SK-N-MC (cell line): ENCODE measurements at regions not wholly inside any gene's neighbourhood (a gene's known extent, or its start where the extent isn't known, plus 50 kb on each side); places are given as distances from the start of the nearest gene placed in this dataset.
"Not testable (repeated sequence)": the region's sequence is repeated elsewhere in the genome, so short reads cannot be mapped to it uniquely, and the experiment has no call there.

Source experiments
- DNase-seq: peaks from one replicate; pipeline ENCODE4 v3.0.0-alpha.2; 2011; ENCODE audit warnings: low read depth, low spot score
- H3K27ac ChIP-seq: fragments of 200-600 bp; sonication (generic); 2 replicates; pipeline ENCODE4 v1.5.1; 2016; ENCODE audit warnings: mixed run types
- H3K36me3 ChIP-seq: fragments of 200-600 bp; sonication (generic); 2 replicates; pipeline ENCODE4 v1.6.1; 2017; ENCODE audit warnings: antibody characterized with exemption, low read length, mixed read lengths; ENCODE audit not compliant: insufficient read depth
- H3K4me3 ChIP-seq: fragments of 200-600 bp; sonication (generic); 2 replicates; pipeline ENCODE4 v1.5.1; 2016
- H3K9ac ChIP-seq: fragments of 200-600 bp; sonication (generic); 2 replicates; pipeline ENCODE4 v1.8.0; 2017; ENCODE audit warnings: mixed run types, mixed read lengths; ENCODE audit not compliant: insufficient read length
- H3K9me3 ChIP-seq: fragments of 200-600 bp; sonication (generic); 2 replicates; pipeline ENCODE4 v1.6.1; 2017; ENCODE audit warnings: low read depth, mild to moderate bottlenecking, antibody characterized with exemption, low read length, moderate library complexity, mixed read lengths
- EZH2 ChIP-seq: fragments of 200-600 bp; sonication (generic); IDR thresholded peaks from one replicate; pipeline ENCODE4 v1.6.1; 2017; ENCODE audit warnings: antibody characterized with exemption
- FOXP2 ChIP-seq: optimal IDR thresholded peaks from 2 replicates; pipeline ENCODE3; 2011; ENCODE audit warnings: mild to moderate bottlenecking, moderate library complexity; ENCODE audit not compliant: insufficient read depth; ENCODE audit errors: extremely low read length, control extremely low read depth
- POLR2AphosphoS5 ChIP-seq: IDR thresholded peaks from 2 replicates; pipeline ENCODE4 v1.6.1; 2012; ENCODE audit warnings: mild to moderate bottlenecking, low read depth, low read length, borderline replicate concordance

DNA sequence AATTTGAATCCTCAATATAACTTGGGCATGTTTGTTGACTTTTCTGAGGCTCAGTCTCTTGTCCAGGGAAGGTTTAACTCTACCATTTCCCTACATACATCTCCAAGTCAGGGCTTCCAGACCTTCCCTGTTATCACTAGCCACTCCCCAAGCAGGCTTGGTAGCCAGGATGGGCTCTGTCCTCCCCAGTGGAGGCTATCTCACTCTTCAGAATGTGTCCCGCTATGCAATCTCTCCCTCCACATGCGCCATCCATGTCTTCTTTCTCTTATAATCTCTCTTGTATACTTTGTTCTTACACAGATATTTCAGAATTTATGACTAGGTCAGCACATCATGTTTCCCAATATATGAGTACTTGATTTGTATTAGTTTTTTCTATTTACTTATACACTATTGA, 310.4 kb downstream of the HGF start:
- no peaks in the 10 kb centered on the region for H3K36me3 ChIP-seq
- no peak for TF ChIP-seq EZH2
- TF ChIP-seq POLR2AphosphoS5, result no peak
- TF ChIP-seq FOXP2, result no peak
- no peaks in the 10 kb centered on the region for H3K9me3 ChIP-seq
- DNase-seq, result no peak
- no peak overlapping the region for H3K27ac ChIP-seq
- H3K4me3 ChIP-seq, result no peak overlapping the region
- H3K9ac ChIP-seq, result no peak overlapping the region

DNA sequence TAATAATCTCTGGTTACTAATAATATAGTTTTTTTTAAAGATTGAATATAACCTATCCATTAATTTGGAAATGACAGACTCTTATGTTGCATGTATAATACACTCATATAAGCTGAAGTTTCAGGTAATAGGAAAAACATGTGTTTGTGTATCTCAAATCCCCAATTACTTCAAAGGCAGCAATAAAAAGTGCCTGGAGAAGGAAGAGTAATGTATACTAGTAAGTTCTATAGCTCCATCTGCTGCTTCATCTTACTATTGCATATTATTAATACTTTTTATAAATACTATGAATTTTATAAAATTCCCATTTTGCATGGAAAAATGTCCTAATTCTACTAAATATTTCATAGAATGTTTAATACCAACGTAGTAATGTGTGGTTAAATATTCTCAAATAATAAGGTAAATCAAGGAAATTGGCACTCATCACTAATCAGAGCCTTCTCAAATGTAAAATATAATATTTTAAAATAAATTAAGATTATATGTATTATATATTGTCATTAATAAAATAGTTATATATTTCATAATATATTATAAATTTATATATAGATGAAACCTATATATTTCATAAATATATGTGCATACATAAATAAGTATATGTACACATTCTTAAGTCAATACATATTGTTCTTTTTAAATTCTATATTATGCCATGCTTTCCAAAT, 311.9 kb downstream of the HGF start:
- Histone ChIP-seq H3K27ac (no peak overlapping the region), H3K9me3 (no peaks in the 10 kb centered on the region), H3K9ac (no peak overlapping the region), H3K4me3 (no peak overlapping the region), H3K36me3 (no peaks in the 10 kb centered on the region)
- TF ChIP-seq EZH2, result no peak
- TF ChIP-seq POLR2AphosphoS5, result no peak
- TF ChIP-seq FOXP2, result no peak
- peak; percentile 63 for DNase-seq

DNA sequence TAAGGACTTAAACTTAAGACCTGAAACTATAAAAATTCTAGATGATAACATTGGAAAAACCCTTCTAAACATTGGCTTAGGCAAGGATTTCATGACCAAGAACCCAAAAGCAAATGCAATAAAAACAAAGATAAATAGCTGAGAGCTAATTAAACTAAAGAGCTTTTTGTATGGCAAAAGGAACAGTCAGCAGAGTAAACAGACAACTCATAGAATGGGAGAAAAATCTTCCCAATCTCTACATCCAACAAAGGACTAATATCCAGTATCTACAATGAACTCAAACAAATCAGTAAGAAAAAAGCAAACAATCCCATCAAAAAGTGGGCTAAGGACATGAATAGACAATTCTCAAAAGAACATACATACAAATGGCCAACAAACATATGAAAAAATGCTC, 316.1 kb downstream of the HGF start:
- DNase-seq, H3K9me3 ChIP-seq, H3K9ac ChIP-seq, H3K36me3 ChIP-seq, H3K27ac ChIP-seq, H3K4me3 ChIP-seq: not testable (repeated sequence)

DNA sequence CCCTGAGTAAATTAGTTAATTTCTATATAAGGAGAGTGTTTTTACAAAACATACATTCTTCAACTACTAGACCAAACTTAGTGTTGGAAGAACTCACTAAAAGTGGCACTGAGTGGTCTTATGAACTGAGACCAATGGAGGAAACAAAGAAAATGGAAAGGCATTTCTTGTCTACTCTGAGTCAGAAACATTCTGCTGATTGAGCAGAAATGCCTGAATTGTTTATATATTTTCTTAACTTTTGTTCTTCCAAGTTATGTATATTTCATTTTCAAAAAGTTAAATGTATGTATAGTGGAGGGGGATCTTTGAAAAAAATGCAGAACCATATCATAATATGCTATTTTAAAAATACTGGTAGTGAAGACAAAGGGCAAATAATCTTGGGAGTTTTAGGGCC, 320.7 kb downstream of the HGF start:
- H3K36me3 ChIP-seq, result no peaks in the 10 kb centered on the region
- TF ChIP-seq FOXP2, result no peak
- TF ChIP-seq POLR2AphosphoS5, result no peak
- no peak for TF ChIP-seq EZH2
- no peak overlapping the region for H3K4me3 ChIP-seq
- H3K27ac ChIP-seq, result no peak overlapping the region
- H3K9me3 ChIP-seq, result peaks cover 7% of the 10 kb centered on the region; the same call in 1 of the 2 replicates
- DNase-seq, result no peak
- H3K9ac ChIP-seq, result no peak overlapping the region

DNA sequence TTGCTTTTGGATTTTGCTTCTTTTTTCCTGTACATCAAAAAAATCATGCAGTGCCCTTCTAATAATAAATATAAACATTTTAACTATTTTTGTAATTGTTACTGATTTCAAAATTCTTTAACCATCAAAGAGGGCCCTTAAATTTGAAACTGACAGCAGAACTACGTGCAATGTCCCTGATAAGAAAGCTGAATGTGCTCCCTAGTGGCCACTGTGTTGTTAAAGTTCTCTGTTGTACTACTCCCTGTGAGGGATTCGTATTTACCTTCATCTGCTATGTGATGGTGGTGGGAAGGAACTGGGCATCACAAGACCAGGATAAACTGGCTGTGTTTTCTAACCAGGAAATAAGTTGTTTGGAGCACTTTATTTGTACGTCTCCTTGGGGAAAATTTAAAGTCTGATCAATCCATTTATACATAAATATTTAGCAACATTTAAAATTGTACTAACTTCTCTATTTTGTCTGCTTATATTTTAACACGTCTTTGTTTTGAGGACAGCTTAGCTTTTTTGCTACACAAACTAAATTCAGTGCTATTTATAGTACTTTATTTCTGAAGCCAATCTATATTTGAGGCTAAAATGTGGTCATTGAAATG, 322.4 kb downstream of the HGF start:
- DNase-seq, result peak; percentile 69
- H3K36me3 ChIP-seq, result no peaks in the 10 kb centered on the region
- no peak overlapping the region for H3K9ac ChIP-seq
- H3K4me3 ChIP-seq, result no peak overlapping the region
- TF ChIP-seq POLR2AphosphoS5, result no peak
- no peak for TF ChIP-seq FOXP2
- no peak for TF ChIP-seq EZH2
- no peak overlapping the region for H3K27ac ChIP-seq
- H3K9me3 ChIP-seq, result peaks cover 7% of the 10 kb centered on the region; the same call in 1 of the 2 replicates

DNA sequence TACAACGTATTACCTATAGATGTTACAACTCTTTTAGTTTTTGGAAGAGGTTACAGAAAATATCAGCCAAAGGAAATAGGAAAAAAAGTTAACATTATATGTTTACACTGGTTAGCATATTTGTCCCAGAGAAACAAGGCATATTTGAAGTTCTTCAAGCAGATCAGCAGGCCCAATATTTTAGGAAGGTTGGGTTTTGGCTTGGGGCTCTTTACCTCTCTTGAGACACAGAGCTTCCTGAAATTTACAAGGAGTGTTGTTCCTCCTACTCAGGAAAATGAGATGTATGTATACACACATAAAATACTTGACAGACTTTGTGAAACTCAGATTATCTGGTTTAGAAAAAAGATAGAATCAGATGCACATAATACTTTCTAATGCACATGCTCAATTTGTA, 323.6 kb downstream of the HGF start:
- H3K9me3 ChIP-seq, result peaks cover 7% of the 10 kb centered on the region; the same call in 1 of the 2 replicates
- DNase-seq, result no peak
- H3K27ac ChIP-seq, result no peak overlapping the region

DNA sequence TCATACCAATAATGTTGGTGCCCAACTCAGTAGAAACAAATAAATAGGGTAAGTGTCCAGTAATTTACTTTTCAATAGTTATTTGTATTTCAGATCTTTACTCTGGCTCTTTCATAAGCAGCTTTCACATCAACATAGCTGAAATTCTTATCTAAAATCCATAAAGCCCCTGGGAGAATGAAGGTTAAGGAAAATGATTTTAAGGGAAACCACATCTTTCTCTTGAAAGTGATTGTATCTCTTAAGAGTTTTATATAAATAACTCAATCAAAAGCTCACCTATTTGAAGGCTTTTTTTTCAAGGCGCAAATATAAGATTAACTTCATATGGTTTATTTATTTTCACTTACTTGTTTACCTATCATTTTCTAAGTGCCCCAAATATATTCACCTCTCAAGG, 324.4 kb downstream of the HGF start:
- no peak overlapping the region for H3K9ac ChIP-seq
- H3K27ac ChIP-seq, result no peak overlapping the region
- TF ChIP-seq EZH2 (no peak), FOXP2 (no peak), POLR2AphosphoS5 (no peak)
- H3K4me3 ChIP-seq, result no peak overlapping the region
- DNase-seq, result no peak
- peaks cover 7% of the 10 kb centered on the region; the same call in 1 of the 2 replicates for H3K9me3 ChIP-seq
- no peaks in the 10 kb centered on the region for H3K36me3 ChIP-seq

More for the DNA sequence above, 323.6 kb downstream of the HGF start:
- H3K36me3 ChIP-seq, result no peaks in the 10 kb centered on the region
- no peak overlapping the region for H3K9ac ChIP-seq
- TF ChIP-seq FOXP2 (no peak), EZH2 (no peak), POLR2AphosphoS5 (no peak)
- H3K4me3 ChIP-seq, result no peak overlapping the region

DNA sequence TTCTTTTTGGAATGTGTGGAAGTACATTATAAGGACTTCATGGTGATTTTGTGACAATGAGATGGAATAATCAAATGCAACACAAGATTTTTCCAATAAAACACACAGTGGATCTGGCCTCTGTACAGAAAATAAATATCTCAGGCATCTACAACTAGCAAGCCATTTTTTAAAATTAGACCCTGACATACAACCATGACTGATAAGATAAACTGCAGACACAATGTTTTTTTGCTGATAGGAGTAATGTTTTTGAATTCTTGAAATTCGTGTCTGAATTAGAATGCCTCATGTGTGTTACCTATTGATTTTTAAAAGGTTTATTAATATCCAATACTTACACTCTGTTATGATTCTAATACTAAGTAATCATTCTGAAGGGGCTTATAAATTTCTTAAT, 328.1 kb downstream of the HGF start:
- no peak for TF ChIP-seq POLR2AphosphoS5
- no peak for TF ChIP-seq FOXP2
- TF ChIP-seq EZH2, result no peak
- Histone ChIP-seq H3K36me3 (no peaks in the 10 kb centered on the region), H3K9ac (no peak overlapping the region), H3K4me3 (no peak overlapping the region), H3K27ac (no peak overlapping the region; the same call in 1 of the 2 replicates), H3K9me3 (no peaks in the 10 kb centered on the region; the same call in 1 of the 2 replicates)
- no peak for DNase-seq

DNA sequence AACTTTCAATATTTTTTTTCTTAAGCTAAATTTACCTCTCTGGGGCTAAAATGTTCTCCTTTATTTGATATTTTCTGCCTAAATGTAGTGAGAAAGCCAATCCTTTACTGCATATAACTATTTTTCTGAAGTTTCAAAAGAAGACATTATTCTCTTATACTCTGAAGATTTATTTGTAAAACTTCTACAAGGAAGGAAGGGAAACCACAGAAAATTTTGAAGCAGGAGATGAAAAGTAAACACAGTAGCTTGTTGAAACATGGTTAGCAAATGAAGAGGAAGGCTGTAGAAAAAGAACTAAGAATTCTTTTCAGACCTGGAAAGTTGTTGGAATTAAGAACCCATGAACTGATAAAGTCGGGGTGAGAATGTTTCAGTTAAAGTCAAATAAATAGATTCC, 330.3 kb downstream of the HGF start:
- Histone ChIP-seq H3K36me3 (no peaks in the 10 kb centered on the region), H3K27ac (peak overlapping the region; percentile 38; the same call in 1 of the 2 replicates), H3K9ac (peak overlapping the region; percentile 35), H3K4me3 (no peak overlapping the region), H3K9me3 (no peaks in the 10 kb centered on the region; the same call in 1 of the 2 replicates)
- no peak for DNase-seq
- no peak for TF ChIP-seq POLR2AphosphoS5
- TF ChIP-seq FOXP2, result no peak
- TF ChIP-seq EZH2, result no peak

DNA sequence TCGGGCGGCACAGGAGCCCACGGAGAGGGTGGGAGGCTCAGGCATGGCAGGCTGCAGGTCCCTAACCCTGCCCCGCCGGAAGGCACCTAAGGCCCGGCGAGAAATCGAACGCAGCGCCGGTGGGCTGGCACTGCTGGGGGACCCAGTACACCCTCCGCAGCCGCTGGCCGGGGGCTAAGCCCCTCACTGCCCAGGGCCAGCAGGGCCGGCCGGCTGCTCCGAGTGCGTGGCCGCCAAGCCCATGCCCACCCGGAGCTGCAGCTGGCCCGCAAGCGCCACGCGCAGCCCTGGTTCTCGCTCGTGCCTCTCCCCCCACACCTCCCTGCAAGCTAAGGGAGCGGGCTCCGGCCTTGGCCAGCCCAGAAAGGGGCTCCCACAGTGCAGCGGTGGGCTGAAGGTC, 332.7 kb downstream of the HGF start:
- not testable (repeated sequence) for H3K4me3 ChIP-seq, H3K9me3 ChIP-seq, H3K36me3 ChIP-seq, H3K9ac ChIP-seq, DNase-seq, H3K27ac ChIP-seq
